Kidney epithelial cell (primary cell): ENCODE measurements at regions not wholly inside any gene's neighbourhood (a gene's known extent, or its start where the extent isn't known, plus 50 kb on each side); places are given as distances from the start of the nearest gene placed in this dataset.

Experiments used
- DNase-seq: peaks from one replicate; pipeline ENCODE4 v3.0.0-alpha.2; 2010; ENCODE audit warnings: low read depth
- H3K27me3 ChIP-seq: 2 replicates; pipeline ENCODE4 v1.6.0; 2011; ENCODE audit warnings: low read length; ENCODE audit not compliant: control insufficient read depth, insufficient read depth
- H3K36me3 ChIP-seq: 2 replicates; pipeline ENCODE4 v1.5.1; 2011; ENCODE audit warnings: low read length; ENCODE audit not compliant: control insufficient read depth, insufficient read depth
- H3K4me3 ChIP-seq: 2 replicates; pipeline ENCODE4 v1.5.1; 2011; ENCODE audit warnings: low read depth, mild to moderate bottlenecking, control low read depth, low read length
- CTCF ChIP-seq: IDR thresholded peaks from 2 replicates; pipeline ENCODE4 v1.5.1; 2011; ENCODE audit warnings: mild to moderate bottlenecking, moderate library complexity, low read length, control low read depth, inconsistent platforms; ENCODE audit not compliant: insufficient read depth, poor library complexity, severe bottlenecking

- DNase-seq: no peak
- Histone ChIP-seq H3K4me3 (no peak overlapping the region), H3K27me3 (no peaks in the 10 kb centered on the region), H3K36me3 (no peaks in the 10 kb centered on the region)
- no peak for TF ChIP-seq CTCF
Measured at GRCh38 chr7:52026140-52026539, 709.5 kb upstream of the COBL start.

GRCh38 chr7:52021343-52021742 is 704.7 kb upstream of the COBL start:
- TF ChIP-seq CTCF: no peak
- no peaks in the 10 kb centered on the region for H3K36me3 ChIP-seq
- no peak for DNase-seq
- no peak overlapping the region for H3K4me3 ChIP-seq
- no peaks in the 10 kb centered on the region for H3K27me3 ChIP-seq

- DNase-seq: no peak
- TF ChIP-seq CTCF: no peak
- Histone ChIP-seq H3K27me3 (no peaks in the 10 kb centered on the region), H3K4me3 (no peak overlapping the region), H3K36me3 (no peaks in the 10 kb centered on the region)
Measured at GRCh38 chr7:52018680-52019054, 702.1 kb upstream of the COBL start.

GRCh38 chr7:52017802-52018679 is 701.4 kb upstream of the COBL start:
- no peak overlapping the region for H3K4me3 ChIP-seq
- DNase-seq: no peak
- no peaks in the 10 kb centered on the region for H3K27me3 ChIP-seq
- peak; percentile 71 for TF ChIP-seq CTCF
- no peaks in the 10 kb centered on the region for H3K36me3 ChIP-seq

GRCh38 chr7:52009181-52009580 is 692.6 kb upstream of the COBL start:
- Histone ChIP-seq H3K36me3 (no peaks in the 10 kb centered on the region), H3K4me3 (no peak overlapping the region), H3K27me3 (no peaks in the 10 kb centered on the region)
- DNase-seq: no peak
- TF ChIP-seq CTCF: no peak

GRCh38 chr7:52006674-52007073 is 690.1 kb upstream of the COBL start:
- Histone ChIP-seq H3K36me3 (no peaks in the 10 kb centered on the region), H3K4me3 (no peak overlapping the region), H3K27me3 (no peaks in the 10 kb centered on the region)
- no peak for DNase-seq
- TF ChIP-seq CTCF: no peak
